HEK293 (cell line): ENCODE measurements at regions not wholly inside any gene's neighbourhood (a gene's known extent, or its start where the extent isn't known, plus 50 kb on each side); places are given as distances from the start of the nearest gene placed in this dataset.

Experiments
- CTCF ChIP-seq: fragments of 450-650 bp; formaldehyde crosslinking; IDR thresholded peaks from 2 replicates; pipeline ENCODE4 v1.5.1; 2016; ENCODE audit warnings: missing biosample characterization, missing genetic modification characterization
- HOXA7 ChIP-seq: sonication (generic); formaldehyde crosslinking; IDR thresholded peaks from 2 replicates; pipeline ENCODE4 v1.8.1; 2022; ENCODE audit warnings: missing genetic modification reagents, borderline replicate concordance
- KLF1 ChIP-seq: fragments of 450-650 bp; formaldehyde crosslinking; IDR thresholded peaks from 2 replicates; pipeline ENCODE4 v1.5.1; 2016; ENCODE audit warnings: missing biosample characterization, missing genetic modification characterization
- TCF7L2 ChIP-seq: IDR thresholded peaks from 2 replicates; pipeline ENCODE4 v1.6.1; 2011; ENCODE audit warnings: low read depth, mild to moderate bottlenecking, inconsistent platforms, low read length, moderate library complexity, borderline replicate concordance
- ZNF121 ChIP-seq: fragments of 450-650 bp; formaldehyde crosslinking; IDR thresholded peaks from 2 replicates; pipeline ENCODE4 v1.5.1; 2016; ENCODE audit warnings: missing biosample characterization, missing genetic modification characterization
- ZNF174 ChIP-seq: fragments of 450-650 bp; formaldehyde crosslinking; IDR thresholded peaks from 2 replicates; pipeline ENCODE4 v1.5.0; 2017; ENCODE audit warnings: missing biosample characterization, mild to moderate bottlenecking, missing genetic modification characterization
- ZNF184 ChIP-seq: fragments of 450-650 bp; IDR thresholded peaks from 2 replicates; pipeline ENCODE4 v1.5.1; 2018; ENCODE audit warnings: missing biosample characterization, mild to moderate bottlenecking, missing genetic modification characterization
- ZNF274 ChIP-seq, 2 experiments: fragments of 200-500 bp in 1 of 2; fragments of 450-650 bp in 1 of 2; sonication (Bioruptor generic) in 1 of 2; formaldehyde crosslinking in 1 of 2; IDR thresholded peaks; 2 replicates each; pipeline versions ENCODE4 v1.5.1 to v1.6.1; 2014 to 2016; ENCODE audit warnings: borderline replicate concordance in 1 of 2, inconsistent platforms in 1 of 2, low read length in 1 of 2, missing biosample characterization in 1 of 2, missing genetic modification characterization in 1 of 2
- ZNF302 ChIP-seq: fragments of 450-650 bp; formaldehyde crosslinking; IDR thresholded peaks from 2 replicates; pipeline ENCODE4 v1.5.1; 2016; ENCODE audit warnings: missing biosample characterization, missing genetic modification characterization, low read depth
- ZNF404 ChIP-seq: fragments of 450-650 bp; formaldehyde crosslinking; IDR thresholded peaks from 2 replicates; pipeline ENCODE4 v1.5.1; 2017; ENCODE audit warnings: missing biosample characterization, missing genetic modification characterization
- ZNF768 ChIP-seq: fragments of 450-650 bp; formaldehyde crosslinking; IDR thresholded peaks from 2 replicates; pipeline ENCODE4 v1.5.1; 2018; ENCODE audit warnings: missing biosample characterization, mild to moderate bottlenecking, missing genetic modification characterization
- TF ChIP-seq, protein P1 (sequence below): fragments of 450-650 bp; formaldehyde crosslinking; IDR thresholded peaks from 2 replicates; pipeline ENCODE4 v1.5.1; 2016; ENCODE audit warnings: missing biosample characterization, missing genetic modification characterization

DNA sequence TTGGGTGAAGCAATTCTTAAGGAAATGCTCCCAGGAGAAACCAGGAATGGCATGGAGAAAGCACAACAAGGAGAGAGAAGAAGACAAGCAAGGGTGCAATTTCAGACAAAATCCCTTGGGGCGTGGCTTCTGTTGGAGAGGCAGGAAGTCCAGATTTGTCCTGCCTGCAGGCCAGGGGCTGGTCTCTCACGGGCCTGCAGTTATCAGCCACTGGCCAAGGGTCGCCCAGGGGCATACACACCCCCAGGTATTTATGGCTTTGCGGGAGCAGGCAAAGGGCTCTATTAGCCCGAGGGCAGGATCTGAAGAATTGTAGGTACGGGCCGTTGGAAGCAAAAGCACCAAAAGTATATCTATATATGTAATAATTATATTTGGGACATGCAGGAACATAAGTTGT, 87.7 kb downstream of the IYD start:
- TF ChIP-seq CTCF (tag by site-specific recombination) = no peak
- no peak for TF ChIP-seq ZNF174 (tag by site-specific recombination)
- no peak for TF ChIP-seq KLF1 (tag by site-specific recombination)
- TF ChIP-seq ZNF404 (tag by site-specific recombination) = no peak
- TF ChIP-seq HOXA7 (CRISPR knock-in tag) = no peak
- no peak for TF ChIP-seq ZNF184 (tag by site-specific recombination)
- TF ChIP-seq TCF7L2 = no peak
- TF ChIP-seq, protein P1, sequence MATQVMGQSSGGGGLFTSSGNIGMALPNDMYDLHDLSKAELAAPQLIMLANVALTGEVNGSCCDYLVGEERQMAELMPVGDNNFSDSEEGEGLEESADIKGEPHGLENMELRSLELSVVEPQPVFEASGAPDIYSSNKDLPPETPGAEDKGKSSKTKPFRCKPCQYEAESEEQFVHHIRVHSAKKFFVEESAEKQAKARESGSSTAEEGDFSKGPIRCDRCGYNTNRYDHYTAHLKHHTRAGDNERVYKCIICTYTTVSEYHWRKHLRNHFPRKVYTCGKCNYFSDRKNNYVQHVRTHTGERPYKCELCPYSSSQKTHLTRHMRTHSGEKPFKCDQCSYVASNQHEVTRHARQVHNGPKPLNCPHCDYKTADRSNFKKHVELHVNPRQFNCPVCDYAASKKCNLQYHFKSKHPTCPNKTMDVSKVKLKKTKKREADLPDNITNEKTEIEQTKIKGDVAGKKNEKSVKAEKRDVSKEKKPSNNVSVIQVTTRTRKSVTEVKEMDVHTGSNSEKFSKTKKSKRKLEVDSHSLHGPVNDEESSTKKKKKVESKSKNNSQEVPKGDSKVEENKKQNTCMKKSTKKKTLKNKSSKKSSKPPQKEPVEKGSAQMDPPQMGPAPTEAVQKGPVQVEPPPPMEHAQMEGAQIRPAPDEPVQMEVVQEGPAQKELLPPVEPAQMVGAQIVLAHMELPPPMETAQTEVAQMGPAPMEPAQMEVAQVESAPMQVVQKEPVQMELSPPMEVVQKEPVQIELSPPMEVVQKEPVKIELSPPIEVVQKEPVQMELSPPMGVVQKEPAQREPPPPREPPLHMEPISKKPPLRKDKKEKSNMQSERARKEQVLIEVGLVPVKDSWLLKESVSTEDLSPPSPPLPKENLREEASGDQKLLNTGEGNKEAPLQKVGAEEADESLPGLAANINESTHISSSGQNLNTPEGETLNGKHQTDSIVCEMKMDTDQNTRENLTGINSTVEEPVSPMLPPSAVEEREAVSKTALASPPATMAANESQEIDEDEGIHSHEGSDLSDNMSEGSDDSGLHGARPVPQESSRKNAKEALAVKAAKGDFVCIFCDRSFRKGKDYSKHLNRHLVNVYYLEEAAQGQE = no peak
- no peak for TF ChIP-seq ZNF302 (tag by site-specific recombination)
- no peak for TF ChIP-seq ZNF121 (tag by site-specific recombination)
- no peak for TF ChIP-seq ZNF768
- TF ChIP-seq ZNF274 (IDR thresholded peaks at IDR 0.05; ENCODE audit: low read length) = no peak
- TF ChIP-seq ZNF274 (tag by site-specific recombination; IDR thresholded peaks at IDR 0.05; ENCODE audit: borderline replicate concordance) = no peak
